ENCODE measurements at regions not wholly inside any gene's neighbourhood (a gene's known extent, or its start where the extent isn't known, plus 50 kb on each side); places are given as distances from the start of the nearest gene placed in this dataset.

DNA sequence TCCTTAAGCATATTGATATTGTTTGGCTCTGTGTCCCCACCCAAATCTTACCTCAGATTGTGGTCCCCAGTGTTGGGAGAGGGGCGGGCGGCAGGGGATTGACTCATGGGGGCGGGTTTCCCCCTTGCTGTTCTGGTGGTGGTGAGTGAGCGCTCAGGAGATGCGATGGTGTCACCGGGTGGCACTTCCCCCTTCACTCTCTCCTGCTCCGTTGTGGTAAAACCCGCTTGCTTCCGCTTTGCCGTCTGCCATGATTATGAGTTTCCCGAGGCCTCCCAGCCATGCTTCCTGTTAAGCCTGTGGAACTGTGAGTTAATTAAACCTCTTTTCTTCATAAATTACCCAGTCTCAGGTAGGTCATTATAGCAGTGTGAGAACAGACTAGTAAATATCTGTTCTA lies 229.1 kb downstream of the IRX2 start:
- Histone ChIP-seq H3K27ac (ENCODE audit: low read length) (no peak overlapping the region), H3F3A (ENCODE audit: insufficient read depth, low read length, poor library complexity, severe bottlenecking) (no peaks in the 10 kb centered on the region), H3K9me2 (ENCODE audit: insufficient read depth, low read length) (no peaks in the 10 kb centered on the region), H3K4me3 (ENCODE audit: low read length) (no peak overlapping the region), H3K9me3 (ENCODE audit: low read length) (no peaks in the 10 kb centered on the region), H2AFZ (ENCODE audit: low read depth, low read length) (no peak overlapping the region), H3K79me2 (replicated peaks; ENCODE audit: insufficient read depth, low read length) (no peaks in the 10 kb centered on the region), H4K20me1 (ENCODE audit: insufficient read depth) (no peaks in the 10 kb centered on the region), H3K27me3 (ENCODE audit: insufficient read depth, low read depth, low read length) (no peaks in the 10 kb centered on the region), H3K9ac (ENCODE audit: low read length) (no peak overlapping the region), H3K36me3 (ENCODE audit: insufficient read depth, low read length) (no peaks in the 10 kb centered on the region), H3K4me2 (ENCODE audit: low read length) (no peak overlapping the region)
- TF ChIP-seq EP300 (conservative IDR thresholded peaks at IDR 0.05; ENCODE audit: poor library complexity, severe bottlenecking) (no peak), RAD21 (conservative IDR thresholded peaks at IDR 0.05) (no peak), SMC3 (conservative IDR thresholded peaks at IDR 0.05; ENCODE audit: poor library complexity) (no peak), EZH2 (IDR thresholded peaks at IDR 0.05; ENCODE audit: borderline replicate concordance, insufficient read depth, low read length, poor library complexity, severe bottlenecking) (no peak), MXI1 (conservative IDR thresholded peaks at IDR 0.05; ENCODE audit: poor library complexity, severe bottlenecking) (no peak), POLR2AphosphoS5 (IDR thresholded peaks at IDR 0.05) (no peak), TAF1 (IDR thresholded peaks at IDR 0.05; ENCODE audit: low read depth) (no peak)
- TF ChIP-seq, protein P1, sequence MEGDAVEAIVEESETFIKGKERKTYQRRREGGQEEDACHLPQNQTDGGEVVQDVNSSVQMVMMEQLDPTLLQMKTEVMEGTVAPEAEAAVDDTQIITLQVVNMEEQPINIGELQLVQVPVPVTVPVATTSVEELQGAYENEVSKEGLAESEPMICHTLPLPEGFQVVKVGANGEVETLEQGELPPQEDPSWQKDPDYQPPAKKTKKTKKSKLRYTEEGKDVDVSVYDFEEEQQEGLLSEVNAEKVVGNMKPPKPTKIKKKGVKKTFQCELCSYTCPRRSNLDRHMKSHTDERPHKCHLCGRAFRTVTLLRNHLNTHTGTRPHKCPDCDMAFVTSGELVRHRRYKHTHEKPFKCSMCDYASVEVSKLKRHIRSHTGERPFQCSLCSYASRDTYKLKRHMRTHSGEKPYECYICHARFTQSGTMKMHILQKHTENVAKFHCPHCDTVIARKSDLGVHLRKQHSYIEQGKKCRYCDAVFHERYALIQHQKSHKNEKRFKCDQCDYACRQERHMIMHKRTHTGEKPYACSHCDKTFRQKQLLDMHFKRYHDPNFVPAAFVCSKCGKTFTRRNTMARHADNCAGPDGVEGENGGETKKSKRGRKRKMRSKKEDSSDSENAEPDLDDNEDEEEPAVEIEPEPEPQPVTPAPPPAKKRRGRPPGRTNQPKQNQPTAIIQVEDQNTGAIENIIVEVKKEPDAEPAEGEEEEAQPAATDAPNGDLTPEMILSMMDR (IDR thresholded peaks at IDR 0.05; ENCODE audit: poor library complexity, severe bottlenecking), result no peak
- TF ChIP-seq, protein P2, sequence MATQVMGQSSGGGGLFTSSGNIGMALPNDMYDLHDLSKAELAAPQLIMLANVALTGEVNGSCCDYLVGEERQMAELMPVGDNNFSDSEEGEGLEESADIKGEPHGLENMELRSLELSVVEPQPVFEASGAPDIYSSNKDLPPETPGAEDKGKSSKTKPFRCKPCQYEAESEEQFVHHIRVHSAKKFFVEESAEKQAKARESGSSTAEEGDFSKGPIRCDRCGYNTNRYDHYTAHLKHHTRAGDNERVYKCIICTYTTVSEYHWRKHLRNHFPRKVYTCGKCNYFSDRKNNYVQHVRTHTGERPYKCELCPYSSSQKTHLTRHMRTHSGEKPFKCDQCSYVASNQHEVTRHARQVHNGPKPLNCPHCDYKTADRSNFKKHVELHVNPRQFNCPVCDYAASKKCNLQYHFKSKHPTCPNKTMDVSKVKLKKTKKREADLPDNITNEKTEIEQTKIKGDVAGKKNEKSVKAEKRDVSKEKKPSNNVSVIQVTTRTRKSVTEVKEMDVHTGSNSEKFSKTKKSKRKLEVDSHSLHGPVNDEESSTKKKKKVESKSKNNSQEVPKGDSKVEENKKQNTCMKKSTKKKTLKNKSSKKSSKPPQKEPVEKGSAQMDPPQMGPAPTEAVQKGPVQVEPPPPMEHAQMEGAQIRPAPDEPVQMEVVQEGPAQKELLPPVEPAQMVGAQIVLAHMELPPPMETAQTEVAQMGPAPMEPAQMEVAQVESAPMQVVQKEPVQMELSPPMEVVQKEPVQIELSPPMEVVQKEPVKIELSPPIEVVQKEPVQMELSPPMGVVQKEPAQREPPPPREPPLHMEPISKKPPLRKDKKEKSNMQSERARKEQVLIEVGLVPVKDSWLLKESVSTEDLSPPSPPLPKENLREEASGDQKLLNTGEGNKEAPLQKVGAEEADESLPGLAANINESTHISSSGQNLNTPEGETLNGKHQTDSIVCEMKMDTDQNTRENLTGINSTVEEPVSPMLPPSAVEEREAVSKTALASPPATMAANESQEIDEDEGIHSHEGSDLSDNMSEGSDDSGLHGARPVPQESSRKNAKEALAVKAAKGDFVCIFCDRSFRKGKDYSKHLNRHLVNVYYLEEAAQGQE (IDR thresholded peaks at IDR 0.05; ENCODE audit: borderline replicate concordance), result no peak

DNA sequence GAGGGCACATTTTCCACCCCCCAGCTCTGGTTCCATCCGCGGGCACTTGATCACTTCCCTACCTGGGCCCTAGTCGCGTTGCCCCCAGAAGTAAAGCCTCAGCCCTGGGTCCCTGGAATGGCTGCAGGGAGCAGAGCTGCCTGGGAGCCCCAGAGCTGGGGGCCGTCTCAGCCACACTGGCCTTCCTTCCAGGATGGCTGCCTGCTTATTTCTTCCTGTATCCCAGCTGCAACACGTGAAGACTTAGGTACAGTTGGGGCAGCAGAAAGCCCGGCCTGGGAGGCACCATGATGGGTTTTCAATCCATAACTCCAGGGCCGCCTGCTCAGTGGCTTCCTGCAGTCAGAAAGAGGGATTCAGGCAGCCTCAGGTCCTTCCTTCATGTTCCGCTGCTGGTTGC lies 232.3 kb downstream of the IRX2 start:
- Histone ChIP-seq H3K27me3 (ENCODE audit: insufficient read depth, low read depth, low read length) (no peaks in the 10 kb centered on the region), H3K36me3 (ENCODE audit: insufficient read depth, low read length) (no peaks in the 10 kb centered on the region), H3K79me2 (replicated peaks; ENCODE audit: insufficient read depth, low read length) (no peaks in the 10 kb centered on the region), H3K4me2 (ENCODE audit: low read length) (no peak overlapping the region), H3K9me3 (ENCODE audit: low read length) (no peaks in the 10 kb centered on the region), H3K27ac (ENCODE audit: low read length) (no peak overlapping the region), H3F3A (ENCODE audit: insufficient read depth, low read length, poor library complexity, severe bottlenecking) (no peaks in the 10 kb centered on the region), H2AFZ (ENCODE audit: low read depth, low read length) (no peak overlapping the region), H3K9ac (ENCODE audit: low read length) (no peak overlapping the region), H3K4me3 (ENCODE audit: low read length) (no peak overlapping the region), H3K9me2 (ENCODE audit: insufficient read depth, low read length) (no peaks in the 10 kb centered on the region), H4K20me1 (ENCODE audit: insufficient read depth) (no peaks in the 10 kb centered on the region)
- TF ChIP-seq RAD21 (conservative IDR thresholded peaks at IDR 0.05), result no peak
- no peak for TF ChIP-seq EP300 (conservative IDR thresholded peaks at IDR 0.05; ENCODE audit: poor library complexity, severe bottlenecking)
- no peak for TF ChIP-seq EZH2 (IDR thresholded peaks at IDR 0.05; ENCODE audit: borderline replicate concordance, insufficient read depth, low read length, poor library complexity, severe bottlenecking)
- TF ChIP-seq, protein P1 (IDR thresholded peaks at IDR 0.05; ENCODE audit: poor library complexity, severe bottlenecking), result no peak
- TF ChIP-seq, protein P2 (IDR thresholded peaks at IDR 0.05; ENCODE audit: borderline replicate concordance), result no peak
- TF ChIP-seq MXI1 (conservative IDR thresholded peaks at IDR 0.05; ENCODE audit: poor library complexity, severe bottlenecking), result no peak
- TF ChIP-seq SMC3 (conservative IDR thresholded peaks at IDR 0.05; ENCODE audit: poor library complexity), result no peak
- TF ChIP-seq TAF1 (IDR thresholded peaks at IDR 0.05; ENCODE audit: low read depth), result no peak
- TF ChIP-seq POLR2AphosphoS5 (IDR thresholded peaks at IDR 0.05), result no peak

Measured in neural cell (in vitro differentiated cells).